HCT116 (cell line): ENCODE measurements at regions not wholly inside any gene's neighbourhood (a gene's known extent, or its start where the extent isn't known, plus 50 kb on each side); places are given as distances from the start of the nearest gene placed in this dataset.

Experiments
- ATAC-seq: fragments of 200-7000 bp; cut with Tn5 transposase; 2 replicates; pipeline ENCODE4 v1.9.1; 2020; ENCODE audit warnings: mild to moderate bottlenecking, moderate library complexity
- BruUV-seq: library from RNA; stranded (reverse); fragments of 400-500 nt; replicated peaks from 2 replicates; lab custom pipeline; 2021; lab: Mats Ljungman, UMichigan
- CTCF ChIA-PET: fragments of 300-600 bp; sonication (Branson Sonifier 250); formaldehyde crosslinking; loops from one replicate; lab custom pipeline; 2021; ENCODE audit warnings: antibody characterized with exemption; lab: Charles Lee
- POLR2A ChIA-PET: fragments of 300-600, 350-600 bp; sonication (Branson Sonifier 250); formaldehyde crosslinking; loops from one replicate; lab custom pipeline; 2021; ENCODE audit warnings: antibody characterized with exemption; lab: Charles Lee
- RAD21 ChIA-PET, 2 experiments: fragments of 300-600 bp; sonication (Branson Sonifier 250); formaldehyde crosslinking; loops; one replicate each; lab custom pipeline; 2023; ENCODE audit warnings: low total read pairs in 2 of 2; ENCODE audit not compliant: uncharacterized antibody in 2 of 2, unreplicated experiment in 2 of 2, low non-redundant PET in 1 of 2; lab: Charles Lee
- DNase-seq: peaks from one replicate; pipeline ENCODE4 v3.0.0-alpha.2; 2010; ENCODE audit warnings: low read depth, low spot score
- H2AFZ ChIP-seq: fragments of 200-600 bp; shearing (Covaris generic), sonication (generic); 2 replicates; pipeline ENCODE4 v1.6.1; 2017; ENCODE audit warnings: low read depth, mixed run types, mixed read lengths, antibody characterized with exemption, low read length; ENCODE audit not compliant: poor library complexity, severe bottlenecking
- H3K27ac ChIP-seq: 2 replicates; pipeline ENCODE4 v1.5.1; 2012; ENCODE audit warnings: low read depth, low read length
- H3K27me3 ChIP-seq: fragments of 200-600 bp; sonication (generic); 2 replicates; pipeline ENCODE4 v1.6.1; 2016; ENCODE audit warnings: mixed run types, low read length, mixed read lengths; ENCODE audit not compliant: insufficient read depth
- H3K36me3 ChIP-seq, 2 experiments: fragments of 200-500 bp in 1 of 2; fragments of 200-600 bp in 1 of 2; sonication (Bioruptor generic) in 1 of 2; sonication (generic) in 1 of 2; 2 replicates each; pipeline versions ENCODE4 v1.5.1 to v1.6.1; 2014 to 2016; ENCODE audit warnings: low read length in 2 of 2, inconsistent platforms in 1 of 2, mixed read lengths in 1 of 2, mixed run types in 1 of 2; ENCODE audit not compliant: insufficient read depth in 2 of 2, control insufficient read depth in 1 of 2
- H3K4me1 ChIP-seq, 2 experiments: fragments of 200-600 bp in 1 of 2; sonication (generic) in 1 of 2; 2 replicates each; pipeline versions ENCODE4 v1.5.1 to v1.6.1; 2012 to 2017; ENCODE audit warnings: low read length in 2 of 2, inconsistent platforms in 1 of 2, mild to moderate bottlenecking in 1 of 2, mixed read lengths in 1 of 2, mixed run types in 1 of 2, moderate library complexity in 1 of 2; ENCODE audit not compliant: insufficient read depth in 2 of 2, control insufficient read depth in 1 of 2
- H3K4me2 ChIP-seq: fragments of 200-600 bp; sonication (generic); 2 replicates; pipeline ENCODE4 v1.6.1; 2017; ENCODE audit warnings: mixed run types, low read length, mixed read lengths
- H3K4me3 ChIP-seq, 2 experiments: fragments of 200-600 bp in 1 of 2; sonication (generic) in 1 of 2; replicated peaks in 1 of 2; 2 replicates each; pipeline ENCODE4 v1.5.1; 2011 to 2016; ENCODE audit warnings: low read length in 2 of 2, control low read depth in 1 of 2, low read depth in 1 of 2, mild to moderate bottlenecking in 1 of 2, mixed read lengths in 1 of 2, mixed run types in 1 of 2
- H3K79me2 ChIP-seq: fragments of 200-600 bp; sonication (generic); 2 replicates; pipeline ENCODE4 v1.6.1; 2017; ENCODE audit warnings: mild to moderate bottlenecking, mixed run types, low read length, moderate library complexity, mixed read lengths; ENCODE audit not compliant: insufficient read depth
- H3K9ac ChIP-seq: fragments of 200-600 bp; sonication (generic); 2 replicates; pipeline ENCODE4 v1.6.1; 2016; ENCODE audit warnings: low read length, mixed read lengths
- H3K9me2 ChIP-seq: fragments of 200-600 bp; sonication (generic), shearing (Covaris generic); 2 replicates; pipeline ENCODE4 v1.6.1; 2017; ENCODE audit warnings: mixed run types, mild to moderate bottlenecking, moderate library complexity; ENCODE audit not compliant: insufficient read depth
- H3K9me3 ChIP-seq, 2 experiments: fragments of 200-500 bp in 1 of 2; fragments of 200-600 bp in 1 of 2; sonication (Bioruptor generic) in 1 of 2; sonication (generic) in 1 of 2; 2 replicates each; pipeline ENCODE4 v1.6.1; 2014 to 2017; ENCODE audit warnings: low read length in 2 of 2, mixed read lengths in 2 of 2, inconsistent platforms in 1 of 2, low read depth in 1 of 2, mild to moderate bottlenecking in 1 of 2, mixed run types in 1 of 2, moderate library complexity in 1 of 2; ENCODE audit not compliant: control insufficient read depth in 1 of 2, insufficient read depth in 1 of 2
- H4K20me1 ChIP-seq: fragments of 200-600 bp; sonication (generic), shearing (Covaris generic); 2 replicates; pipeline ENCODE4 v1.6.1; 2017; ENCODE audit warnings: mixed run types, mild to moderate bottlenecking, moderate library complexity; ENCODE audit not compliant: insufficient read depth
- ATF3 ChIP-seq: IDR thresholded peaks from 2 replicates; pipeline ENCODE4 v1.6.1; 2012
- CBX3 ChIP-seq: IDR thresholded peaks from 2 replicates; pipeline ENCODE4 v1.6.1; 2012; ENCODE audit warnings: low read depth
- EGR1 ChIP-seq: IDR thresholded peaks from 2 replicates; pipeline ENCODE4 v1.6.1; 2012; ENCODE audit warnings: low read depth
- ELF1 ChIP-seq: IDR thresholded peaks from 2 replicates; pipeline ENCODE4 v1.6.1; 2012; ENCODE audit warnings: low read depth, borderline replicate concordance
- EZH2 ChIP-seq: fragments of 200-600 bp; sonication (generic); IDR thresholded peaks from 2 replicates; pipeline ENCODE4 v1.6.1; 2017; ENCODE audit warnings: antibody characterized with exemption, mixed run types
- FOSL1 ChIP-seq: IDR thresholded peaks from 2 replicates; pipeline ENCODE4 v1.6.1; 2012; ENCODE audit warnings: low read depth
- RAD21 ChIP-seq: IDR thresholded peaks from 2 replicates; pipeline ENCODE4 v1.6.1; 2012; ENCODE audit warnings: low read depth, mild to moderate bottlenecking
- ZNF274 ChIP-seq: fragments of 200-500 bp; sonication (Bioruptor generic); IDR thresholded peaks from 2 replicates; pipeline ENCODE4 v1.6.1; 2014; ENCODE audit warnings: mild to moderate bottlenecking, low read depth, low read length, inconsistent platforms
- intact Hi-C: fragments of 100-400 bp; cut with micrococcal nuclease; formaldehyde crosslinking; loops from 2 replicates; pipeline ENCODE4 v1.10.0; 2022
- TF ChIP-seq, protein P1 (sequence below), 3 experiments: fragments of 200-600 bp in 1 of 3; sonication (generic) in 1 of 3; IDR thresholded peaks in 2 of 3; conservative IDR thresholded peaks in 1 of 3; 2 replicates each; pipeline ENCODE4 v1.5.1; 2012 to 2017; ENCODE audit warnings: low read depth in 2 of 3, low read length in 2 of 3, antibody characterized with exemption in 1 of 3, borderline replicate concordance in 1 of 3, control low read depth in 1 of 3, mild to moderate bottlenecking in 1 of 3, mixed read lengths in 1 of 3, mixed run types in 1 of 3, moderate library complexity in 1 of 3; ENCODE audit not compliant: insufficient read depth in 1 of 3
- TF ChIP-seq, protein P2 (sequence below): IDR thresholded peaks from 2 replicates; pipeline ENCODE4 v1.6.1; 2012
- TF ChIP-seq, protein P3 (sequence below): IDR thresholded peaks from 2 replicates; pipeline ENCODE4 v1.6.1; 2012; ENCODE audit warnings: low read depth

GRCh38 chr2:199070322-199070949, 387.3 kb downstream of the SATB2 start:
- ATAC-seq (no peak), DNase-seq (no peak)
- no peaks in the 10 kb centered on the region for H3K9me3 ChIP-seq
- ChIA-PET POLR2A (no interaction called here), CTCF (no interaction called here), RAD21 (no interaction called here)
- no peak overlapping the region for H3K4me2 ChIP-seq
- BruUV-seq, result no TSS peak
- no peaks in the 10 kb centered on the region for H4K20me1 ChIP-seq
- intact Hi-C loops, result no loop called here
- H3K4me1 ChIP-seq, result no peaks in the 10 kb centered on the region
- H3K36me3 ChIP-seq, result no peaks in the 10 kb centered on the region
- no peak overlapping the region for H2AFZ ChIP-seq
- H3K79me2 ChIP-seq, result no peaks in the 10 kb centered on the region
- H3K4me3 ChIP-seq, result no peak overlapping the region
- no peaks in the 10 kb centered on the region for H3K9me2 ChIP-seq
- no peak overlapping the region for H3K9ac ChIP-seq
- H3K27me3 ChIP-seq, result no peaks in the 10 kb centered on the region
- TF ChIP-seq ZNF274, result no peak
- no peak for TF ChIP-seq FOSL1
- TF ChIP-seq, protein P1, sequence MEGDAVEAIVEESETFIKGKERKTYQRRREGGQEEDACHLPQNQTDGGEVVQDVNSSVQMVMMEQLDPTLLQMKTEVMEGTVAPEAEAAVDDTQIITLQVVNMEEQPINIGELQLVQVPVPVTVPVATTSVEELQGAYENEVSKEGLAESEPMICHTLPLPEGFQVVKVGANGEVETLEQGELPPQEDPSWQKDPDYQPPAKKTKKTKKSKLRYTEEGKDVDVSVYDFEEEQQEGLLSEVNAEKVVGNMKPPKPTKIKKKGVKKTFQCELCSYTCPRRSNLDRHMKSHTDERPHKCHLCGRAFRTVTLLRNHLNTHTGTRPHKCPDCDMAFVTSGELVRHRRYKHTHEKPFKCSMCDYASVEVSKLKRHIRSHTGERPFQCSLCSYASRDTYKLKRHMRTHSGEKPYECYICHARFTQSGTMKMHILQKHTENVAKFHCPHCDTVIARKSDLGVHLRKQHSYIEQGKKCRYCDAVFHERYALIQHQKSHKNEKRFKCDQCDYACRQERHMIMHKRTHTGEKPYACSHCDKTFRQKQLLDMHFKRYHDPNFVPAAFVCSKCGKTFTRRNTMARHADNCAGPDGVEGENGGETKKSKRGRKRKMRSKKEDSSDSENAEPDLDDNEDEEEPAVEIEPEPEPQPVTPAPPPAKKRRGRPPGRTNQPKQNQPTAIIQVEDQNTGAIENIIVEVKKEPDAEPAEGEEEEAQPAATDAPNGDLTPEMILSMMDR (IDR thresholded peaks at IDR 0.05 in 2 of 3, conservative IDR thresholded peaks at IDR 0.05 in 1 of 3; ENCODE audit: borderline replicate concordance in 1 of 3, insufficient read depth in 1 of 3, low read depth in 2 of 3, low read length in 2 of 3), result no peak
- no peak for TF ChIP-seq ELF1
- TF ChIP-seq RAD21, result no peak
- TF ChIP-seq ATF3, result no peak
- no peak for TF ChIP-seq EGR1
- no peak for TF ChIP-seq CBX3
- H3K27ac ChIP-seq, result no peak overlapping the region

- H3K4me3 ChIP-seq, result no peak overlapping the region
- no peaks in the 10 kb centered on the region for H3K4me1 ChIP-seq
- DNase-seq (no peak), ATAC-seq (no peak)
- no peak overlapping the region for H2AFZ ChIP-seq
- H3K9me2 ChIP-seq, result no peaks in the 10 kb centered on the region
- H3K4me2 ChIP-seq, result no peak overlapping the region
- no peaks in the 10 kb centered on the region for H3K36me3 ChIP-seq
- intact Hi-C loops, result no loop called here
- H3K9me3 ChIP-seq, result peaks cover 0 to 3% of the 10 kb centered on the region in 2 experiments; a peak in 1 of 4 replicates
- no peak overlapping the region for H3K27ac ChIP-seq
- CTCF ChIA-PET, result no interaction called here
- BruUV-seq, result no TSS peak
- POLR2A ChIA-PET, result no interaction called here
- H3K27me3 ChIP-seq, result no peaks in the 10 kb centered on the region
- no peaks in the 10 kb centered on the region for H3K79me2 ChIP-seq
- H3K9ac ChIP-seq, result no peak overlapping the region
- RAD21 ChIA-PET, result no interaction called here
- H4K20me1 ChIP-seq, result no peaks in the 10 kb centered on the region
- TF ChIP-seq, protein P2, sequence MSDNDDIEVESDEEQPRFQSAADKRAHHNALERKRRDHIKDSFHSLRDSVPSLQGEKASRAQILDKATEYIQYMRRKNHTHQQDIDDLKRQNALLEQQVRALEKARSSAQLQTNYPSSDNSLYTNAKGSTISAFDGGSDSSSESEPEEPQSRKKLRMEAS, result no peak
- TF ChIP-seq EZH2 (no peak), FOSL1 (no peak), ELF1 (no peak), CBX3 (no peak)
- TF ChIP-seq, protein P3, sequence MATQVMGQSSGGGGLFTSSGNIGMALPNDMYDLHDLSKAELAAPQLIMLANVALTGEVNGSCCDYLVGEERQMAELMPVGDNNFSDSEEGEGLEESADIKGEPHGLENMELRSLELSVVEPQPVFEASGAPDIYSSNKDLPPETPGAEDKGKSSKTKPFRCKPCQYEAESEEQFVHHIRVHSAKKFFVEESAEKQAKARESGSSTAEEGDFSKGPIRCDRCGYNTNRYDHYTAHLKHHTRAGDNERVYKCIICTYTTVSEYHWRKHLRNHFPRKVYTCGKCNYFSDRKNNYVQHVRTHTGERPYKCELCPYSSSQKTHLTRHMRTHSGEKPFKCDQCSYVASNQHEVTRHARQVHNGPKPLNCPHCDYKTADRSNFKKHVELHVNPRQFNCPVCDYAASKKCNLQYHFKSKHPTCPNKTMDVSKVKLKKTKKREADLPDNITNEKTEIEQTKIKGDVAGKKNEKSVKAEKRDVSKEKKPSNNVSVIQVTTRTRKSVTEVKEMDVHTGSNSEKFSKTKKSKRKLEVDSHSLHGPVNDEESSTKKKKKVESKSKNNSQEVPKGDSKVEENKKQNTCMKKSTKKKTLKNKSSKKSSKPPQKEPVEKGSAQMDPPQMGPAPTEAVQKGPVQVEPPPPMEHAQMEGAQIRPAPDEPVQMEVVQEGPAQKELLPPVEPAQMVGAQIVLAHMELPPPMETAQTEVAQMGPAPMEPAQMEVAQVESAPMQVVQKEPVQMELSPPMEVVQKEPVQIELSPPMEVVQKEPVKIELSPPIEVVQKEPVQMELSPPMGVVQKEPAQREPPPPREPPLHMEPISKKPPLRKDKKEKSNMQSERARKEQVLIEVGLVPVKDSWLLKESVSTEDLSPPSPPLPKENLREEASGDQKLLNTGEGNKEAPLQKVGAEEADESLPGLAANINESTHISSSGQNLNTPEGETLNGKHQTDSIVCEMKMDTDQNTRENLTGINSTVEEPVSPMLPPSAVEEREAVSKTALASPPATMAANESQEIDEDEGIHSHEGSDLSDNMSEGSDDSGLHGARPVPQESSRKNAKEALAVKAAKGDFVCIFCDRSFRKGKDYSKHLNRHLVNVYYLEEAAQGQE, result no peak
- TF ChIP-seq, protein P1 (IDR thresholded peaks at IDR 0.05 in 2 of 3, conservative IDR thresholded peaks at IDR 0.05 in 1 of 3; ENCODE audit: borderline replicate concordance in 1 of 3, insufficient read depth in 1 of 3, low read depth in 2 of 3, low read length in 2 of 3), result no peak
Observed at GRCh38 chr2:199064201-199064600, 393.5 kb downstream of the SATB2 start.
